GM19239 (cell line): ENCODE measurements at regions not wholly inside any gene's neighbourhood (a gene's known extent, or its start where the extent isn't known, plus 50 kb on each side); places are given as distances from the start of the nearest gene placed in this dataset.

Source experiments
- DNase-seq: peaks from one replicate; pipeline ENCODE4 v3.0.0; 2011; ENCODE audit warnings: low spot score; ENCODE audit not compliant: insufficient read length
- FAIRE-seq: peaks from 2 replicates; lab custom pipeline; 2011; peaks lifted over from hg19 to GRCh38; lab: Jason Lieb, UNC

- DNase-seq = no peak
- no peak for FAIRE-seq
Measured at GRCh38 chr11:92796744-92797143, 172.7 kb upstream of the MTNR1B start.

DNA sequence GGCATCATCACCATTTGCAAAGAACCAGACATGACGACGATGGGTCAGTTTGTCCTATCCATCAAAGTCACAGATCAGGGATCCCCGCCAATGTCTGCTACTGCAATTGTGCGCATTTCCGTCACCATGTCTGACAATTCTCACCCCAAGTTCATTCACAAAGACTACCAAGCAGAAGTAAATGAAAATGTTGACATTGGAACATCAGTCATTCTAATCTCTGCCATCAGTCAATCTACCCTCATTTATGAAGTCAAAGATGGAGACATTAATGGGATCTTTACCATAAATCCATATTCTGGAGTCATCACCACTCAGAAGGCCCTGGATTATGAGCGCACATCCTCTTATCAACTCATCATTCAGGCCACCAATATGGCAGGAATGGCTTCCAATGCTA, 171.6 kb upstream of the MTNR1B start:
- FAIRE-seq (no peak), DNase-seq (no peak)

DNA sequence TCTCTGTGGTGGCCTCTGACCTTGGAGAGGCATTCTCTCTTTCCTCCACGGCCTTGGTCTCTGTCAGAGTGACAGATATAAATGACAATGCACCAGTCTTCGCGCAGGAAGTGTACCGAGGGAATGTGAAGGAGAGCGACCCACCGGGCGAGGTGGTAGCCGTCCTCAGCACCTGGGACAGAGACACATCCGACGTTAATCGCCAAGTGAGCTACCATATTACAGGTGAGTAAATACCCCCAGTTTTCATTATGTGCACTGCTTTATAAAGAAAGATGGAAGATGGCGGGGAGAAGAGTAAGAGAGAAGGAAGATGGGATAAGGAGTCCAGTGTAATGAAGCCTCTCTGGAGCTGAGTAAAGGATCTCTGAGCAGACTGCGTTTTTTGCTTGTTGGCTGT, 167.8 kb upstream of the MTNR1B start:
- FAIRE-seq = no peak
- DNase-seq = no peak

DNA sequence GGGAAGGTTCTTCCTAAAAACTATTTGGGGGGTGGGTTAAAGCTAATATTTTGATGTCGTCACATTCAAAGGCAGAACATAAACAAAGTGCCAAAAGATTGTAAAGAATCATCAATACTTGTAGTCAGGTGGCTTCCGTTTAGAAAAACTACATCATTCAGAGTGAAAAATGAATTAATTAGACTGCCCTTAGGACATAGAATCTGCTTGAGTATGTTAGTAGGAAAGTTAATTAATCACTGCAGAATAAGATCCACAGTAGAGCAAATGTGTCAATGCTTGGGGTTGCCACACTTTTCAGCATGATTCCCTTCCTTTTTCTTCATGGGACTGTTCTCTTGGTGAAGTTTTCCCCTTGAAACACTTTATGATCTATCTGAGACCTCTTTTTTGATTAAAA, 166.8 kb upstream of the MTNR1B start:
- FAIRE-seq (no peak), DNase-seq (no peak)

DNA sequence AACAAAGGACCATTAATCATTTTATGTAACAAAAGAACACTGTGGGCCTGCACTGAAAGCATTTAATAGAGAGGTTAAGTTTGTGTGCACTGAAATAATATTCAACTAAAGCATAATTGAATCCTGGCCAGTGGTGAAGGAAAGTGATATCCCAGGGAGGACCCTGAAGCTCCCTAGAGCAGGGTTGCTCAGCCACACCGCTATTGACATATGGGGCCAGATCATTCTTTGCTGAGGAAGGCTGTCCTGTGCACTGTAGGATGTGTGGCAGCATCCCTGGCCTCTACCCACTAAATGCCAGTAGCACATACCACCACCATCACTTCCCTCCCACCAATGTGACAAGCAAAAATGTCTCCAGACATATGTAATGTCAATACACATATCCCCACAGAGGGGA, 166.1 kb upstream of the MTNR1B start:
- DNase-seq = no peak
- FAIRE-seq = no peak

- no peak for DNase-seq
- no peak for FAIRE-seq
Measured at GRCh38 chr11:92804388-92804966, 165.0 kb upstream of the MTNR1B start.

- DNase-seq = no peak
- no peak for FAIRE-seq
Measured at GRCh38 chr11:92808022-92808421, 161.4 kb upstream of the MTNR1B start.

- DNase-seq (no peak), FAIRE-seq (no peak)
Measured at GRCh38 chr11:92810423-92811064, 158.9 kb upstream of the MTNR1B start.

DNA sequence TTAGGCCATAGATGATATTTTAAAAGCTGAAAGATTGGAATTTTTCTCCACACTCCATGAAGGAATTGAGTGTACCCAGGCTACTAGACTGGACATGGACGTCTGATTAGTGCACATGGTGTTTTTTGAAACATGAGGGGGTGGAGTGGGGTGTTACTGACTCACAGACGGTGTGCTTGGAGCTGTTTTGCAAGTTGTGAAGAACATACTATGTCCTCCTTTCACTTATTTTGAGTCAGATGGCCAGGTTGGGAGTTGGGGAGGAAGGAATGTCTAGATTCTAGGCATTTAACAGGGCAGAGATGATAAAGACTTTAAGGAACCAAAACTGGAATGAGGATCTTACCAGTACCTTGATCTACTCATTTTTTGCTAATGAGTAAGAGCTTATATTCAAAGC, 158.1 kb upstream of the MTNR1B start:
- FAIRE-seq (no peak), DNase-seq (no peak)

- no peak for DNase-seq
- FAIRE-seq = no peak
Measured at GRCh38 chr11:92812841-92813240, 156.6 kb upstream of the MTNR1B start.

DNA sequence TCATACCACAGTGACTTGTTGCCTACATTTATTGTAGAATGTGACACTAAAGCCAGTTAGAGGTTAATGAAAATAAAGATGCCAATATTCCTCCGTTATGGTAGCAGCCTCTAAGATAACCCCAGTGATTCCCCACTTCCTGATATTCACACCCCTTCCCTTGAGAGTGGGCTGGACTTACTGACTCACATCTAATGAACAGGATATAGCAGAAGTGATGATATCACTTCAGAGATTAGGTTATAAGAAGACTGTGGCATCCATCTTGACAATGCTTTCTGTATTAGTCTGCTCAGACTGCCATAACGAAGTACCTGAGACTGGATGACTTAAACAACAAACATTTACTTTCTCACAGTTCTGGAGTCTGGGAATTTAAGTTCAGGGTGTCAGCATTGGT, 149.6 kb upstream of the MTNR1B start:
- FAIRE-seq (no peak), DNase-seq (no peak)

- FAIRE-seq = no peak
- no peak for DNase-seq
Measured at GRCh38 chr11:92820860-92821259, 148.6 kb upstream of the MTNR1B start.

- FAIRE-seq (no peak), DNase-seq (no peak)
Measured at GRCh38 chr11:92822410-92822809, 147.0 kb upstream of the MTNR1B start.

GRCh38 chr11:92826136-92826535, 143.3 kb upstream of the MTNR1B start:
- FAIRE-seq = no peak
- DNase-seq = no peak

- no peak for DNase-seq
- no peak for FAIRE-seq
Measured at GRCh38 chr11:92826603-92827002, 142.8 kb upstream of the MTNR1B start.

DNA sequence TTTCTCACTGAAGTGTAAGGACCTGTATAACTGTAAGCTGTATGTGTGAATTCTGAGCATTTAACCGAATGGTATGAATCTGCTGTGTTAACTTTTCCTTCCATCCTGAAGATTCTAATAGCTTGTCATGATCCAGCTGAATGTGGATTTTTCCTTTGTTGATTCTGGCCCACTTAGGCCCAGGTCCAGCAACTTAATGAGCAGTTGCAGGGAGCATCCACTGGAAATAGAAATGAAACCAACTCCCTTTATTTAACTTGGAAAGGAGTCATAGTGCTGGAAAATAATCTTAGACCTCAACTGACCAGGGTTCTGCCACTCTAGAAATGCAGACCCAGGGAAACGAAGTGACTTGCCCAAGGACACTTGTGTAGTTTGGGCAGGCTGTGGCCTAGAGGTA, 142.3 kb upstream of the MTNR1B start:
- DNase-seq = no peak

GRCh38 chr11:92828556-92828955, 140.9 kb upstream of the MTNR1B start:
- no peak for DNase-seq

More for the DNA sequence above, 142.3 kb upstream of the MTNR1B start:
- FAIRE-seq = no peak

DNA sequence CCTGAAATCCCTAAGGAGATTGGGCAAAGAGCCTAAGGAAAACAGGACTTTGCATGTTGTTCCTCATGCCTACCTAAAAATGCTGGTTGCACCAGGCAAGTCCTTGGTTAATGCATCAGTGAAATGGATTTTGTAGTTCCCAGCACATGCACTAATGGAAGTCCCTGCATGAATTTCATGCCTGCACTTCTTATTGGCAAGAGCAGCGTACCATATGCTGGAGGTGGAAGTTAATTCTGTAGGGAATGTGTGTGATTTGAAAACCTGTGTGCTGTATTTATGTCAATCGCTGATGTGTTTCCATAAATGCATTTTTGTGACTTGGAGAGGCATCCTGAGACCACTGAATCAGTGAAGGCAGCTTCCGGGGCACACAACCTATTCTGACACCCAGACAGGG, 140.3 kb upstream of the MTNR1B start:
- FAIRE-seq = no peak

More at GRCh38 chr11:92828556-92828955, 140.9 kb upstream of the MTNR1B start:
- FAIRE-seq = no peak

DNA sequence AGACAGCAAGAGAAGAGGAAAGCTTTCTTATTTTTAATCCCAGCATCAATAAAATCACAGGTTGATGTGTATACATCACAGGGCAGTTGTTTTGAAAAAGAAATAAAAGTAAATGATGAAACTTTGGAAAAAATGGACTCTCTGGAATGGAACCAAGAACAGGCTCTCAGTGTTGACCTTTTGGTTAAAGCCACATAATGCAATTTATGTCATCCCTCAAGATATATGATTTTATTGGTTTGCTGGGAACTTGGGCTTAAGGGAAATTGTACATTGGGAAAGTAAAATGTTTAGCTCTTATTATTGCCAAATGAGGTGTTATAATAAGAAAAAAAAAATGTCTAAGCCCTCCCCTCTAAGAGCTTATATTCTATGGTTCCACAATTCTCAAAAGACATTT, 139.8 kb upstream of the MTNR1B start:
- FAIRE-seq (no peak), DNase-seq (no peak)

More for the DNA sequence above, 140.3 kb upstream of the MTNR1B start:
- DNase-seq = no peak

DNA sequence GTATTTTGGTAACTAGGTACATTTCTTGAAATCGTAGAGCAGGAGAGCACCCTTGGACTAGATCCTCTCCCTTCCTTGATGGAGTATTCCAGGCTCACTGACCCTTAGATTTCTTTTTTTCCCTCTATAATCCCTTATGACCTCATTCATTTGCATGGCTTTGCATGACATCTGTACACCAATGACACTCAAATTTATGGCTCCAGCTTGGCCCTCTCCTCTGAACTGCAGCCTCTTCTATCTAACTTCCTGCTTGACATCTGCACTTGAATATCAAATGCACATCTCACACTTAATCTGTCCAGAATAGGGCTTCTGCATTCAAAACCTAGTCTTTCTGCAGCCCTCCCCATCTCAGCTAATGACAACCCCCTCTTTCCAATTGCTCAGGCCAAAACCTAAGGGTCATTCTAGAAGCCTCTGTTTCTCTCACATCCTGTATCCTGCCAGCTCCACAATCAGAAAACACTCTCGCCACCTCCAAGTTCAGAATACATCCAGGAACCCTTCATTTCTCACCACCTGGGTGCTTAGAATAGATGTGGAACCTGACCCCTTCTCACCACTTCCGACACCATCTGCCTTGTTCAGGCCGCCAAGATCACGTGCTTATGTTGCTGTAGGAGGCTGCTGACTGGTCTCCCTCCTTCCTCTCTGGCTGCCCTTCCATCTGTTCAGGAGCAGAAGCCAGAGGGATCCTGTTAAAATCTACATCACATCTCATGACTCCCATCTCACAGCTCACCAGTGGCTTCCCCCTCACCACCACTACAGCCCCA, 138.9 kb upstream of the MTNR1B start:
- no peak for DNase-seq
- FAIRE-seq = no peak

DNA sequence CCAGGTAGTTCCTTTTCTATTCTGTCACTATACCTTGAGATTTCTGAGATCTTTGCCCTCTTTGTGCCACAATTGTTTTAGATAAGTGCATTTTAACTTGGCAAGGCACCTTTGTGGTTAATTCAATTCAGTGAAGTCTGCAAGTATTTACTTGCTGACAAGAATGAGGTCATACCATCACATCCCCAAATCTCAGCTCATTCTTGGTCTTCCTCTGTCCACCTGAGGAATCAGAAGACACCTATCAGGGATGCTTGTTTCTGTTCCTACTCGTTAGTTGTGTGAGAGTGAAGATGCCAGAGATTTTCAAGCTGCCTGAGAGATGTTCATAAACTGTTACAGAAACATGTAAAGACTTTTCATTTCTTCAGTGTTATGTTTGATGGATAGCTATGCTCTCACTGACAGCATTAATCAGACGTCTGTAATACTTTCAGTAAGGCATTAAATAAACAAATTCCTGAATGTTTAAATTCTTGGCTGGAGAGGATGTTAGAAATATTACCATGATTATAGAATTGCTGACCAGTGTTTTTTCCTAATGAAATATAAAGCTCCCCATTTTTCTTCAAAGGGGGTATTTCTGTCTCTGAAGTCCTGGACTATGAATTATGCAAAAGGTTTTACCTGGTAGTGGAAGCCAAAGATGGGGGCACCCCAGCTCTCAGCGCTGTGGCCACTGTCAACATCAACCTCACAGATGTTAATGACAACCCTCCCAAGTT, 135.0 kb upstream of the MTNR1B start:
- FAIRE-seq (no peak), DNase-seq (no peak)
